Adrenal gland (tissue), 9 donors: ENCODE measurements at regions not wholly inside any gene's neighbourhood (a gene's known extent, or its start where the extent isn't known, plus 50 kb on each side); places are given as distances from the start of the nearest gene placed in this dataset.

Experiments used
- DNase-seq, 7 donors: peaks; one replicate each; pipeline ENCODE4 v3.0.0-alpha.2; 2019 to 2020
- H3K27ac ChIP-seq, 5 donors: fragments of 200-600 bp; sonication (generic) in 4 of 5; 1 replicate in 3 of 5; 2 replicates in 2 of 5; pipeline versions ENCODE4 v1.5.1 to v1.8.0; 2016 to 2020; ENCODE audit warnings: mild to moderate bottlenecking in 1 of 5
- H3K27me3 ChIP-seq: fragments of 200-600 bp; 2 replicates; pipeline ENCODE4 v1.8.0; 2021
- H3K36me3 ChIP-seq, 2 donors: fragments of 200-600 bp; replicated peaks in 1 of 2; 1 replicate in 1 of 2; 2 replicates in 1 of 2; pipeline versions ENCODE4 v1.5.1 to v1.8.0; 2018 to 2022
- H3K4me1 ChIP-seq, 2 donors: fragments of 200-600 bp; replicated peaks in 1 of 2; 1 replicate in 1 of 2; 2 replicates in 1 of 2; pipeline versions ENCODE4 v1.5.1 to v1.8.0; 2018 to 2021
- H3K4me3 ChIP-seq, 4 donors: fragments of 200-600 bp; sonication (generic) in 3 of 4; one replicate each; pipeline ENCODE4 v1.5.1; 2016 to 2018
- H3K9me3 ChIP-seq, 3 donors: fragments of 200-600 bp; sonication (generic) in 1 of 3; replicated peaks in 1 of 3; 1 replicate in 2 of 3; 2 replicates in 1 of 3; pipeline versions ENCODE4 v1.5.1 to v1.8.0; 2016 to 2021
- POLR2A ChIP-seq, 2 donors: fragments of 450-650 bp; IDR thresholded peaks; one replicate each; pipeline ENCODE4 v1.6.1; 2017; ENCODE audit warnings: antibody characterized with exemption in 2 of 2, mild to moderate bottlenecking in 2 of 2, moderate library complexity in 1 of 2
- WGBS, 4 donors: extraction: QIAGEN DNeasy Blood & Tissue Kit in 2 of 4; methylation state at CpG; one replicate each; pipeline versions ENCODE4 v1.1.5 to v1.1.7; 2013 to 2017; 5-methylcytosine and 5-hydroxymethylcytosine counted together
- intact Hi-C, 2 donors: fragments of 100-400 bp; cut with DNase I; formaldehyde crosslinking; loops; one replicate each; pipeline versions ENCODE4 v1.14.1 to v1.15.0; 2022 to 2023
- TF ChIP-seq, protein P1 (sequence below), 6 experiments: fragments of 450-650 bp in 4 of 6; fragments of 200-600 bp in 2 of 6; sonication (generic) in 1 of 6; IDR thresholded peaks; 1 replicate in 5 of 6; 2 replicates in 1 of 6; pipeline versions ENCODE4 v1.5.1 to v1.8.0; 2016 to 2021; ENCODE audit warnings: antibody characterized with exemption in 6 of 6, mild to moderate bottlenecking in 2 of 6, moderate library complexity in 1 of 6
- donor health status: healthy with polysubstance abuse.
- donor health status: Bipolar disorder and iron deficiency.
- donor health status: DM: yes; HTN: yes; CAD: no.
- donor health status: DM: no; HTN: no; CAD: no.
- donor health status: DM: no; HTN: no; CAD: no.

GRCh38 chr6:120260636-120261035 lies 911.1 kb upstream of the MAN1A1 start:
- H3K27ac ChIP-seq = no peak overlapping the region
- no peaks in the 10 kb centered on the region for H3K27me3 ChIP-seq
- H3K4me3 ChIP-seq = no peak overlapping the region
- no peaks in the 10 kb centered on the region for H3K9me3 ChIP-seq
- TF ChIP-seq, protein P1, sequence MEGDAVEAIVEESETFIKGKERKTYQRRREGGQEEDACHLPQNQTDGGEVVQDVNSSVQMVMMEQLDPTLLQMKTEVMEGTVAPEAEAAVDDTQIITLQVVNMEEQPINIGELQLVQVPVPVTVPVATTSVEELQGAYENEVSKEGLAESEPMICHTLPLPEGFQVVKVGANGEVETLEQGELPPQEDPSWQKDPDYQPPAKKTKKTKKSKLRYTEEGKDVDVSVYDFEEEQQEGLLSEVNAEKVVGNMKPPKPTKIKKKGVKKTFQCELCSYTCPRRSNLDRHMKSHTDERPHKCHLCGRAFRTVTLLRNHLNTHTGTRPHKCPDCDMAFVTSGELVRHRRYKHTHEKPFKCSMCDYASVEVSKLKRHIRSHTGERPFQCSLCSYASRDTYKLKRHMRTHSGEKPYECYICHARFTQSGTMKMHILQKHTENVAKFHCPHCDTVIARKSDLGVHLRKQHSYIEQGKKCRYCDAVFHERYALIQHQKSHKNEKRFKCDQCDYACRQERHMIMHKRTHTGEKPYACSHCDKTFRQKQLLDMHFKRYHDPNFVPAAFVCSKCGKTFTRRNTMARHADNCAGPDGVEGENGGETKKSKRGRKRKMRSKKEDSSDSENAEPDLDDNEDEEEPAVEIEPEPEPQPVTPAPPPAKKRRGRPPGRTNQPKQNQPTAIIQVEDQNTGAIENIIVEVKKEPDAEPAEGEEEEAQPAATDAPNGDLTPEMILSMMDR (IDR thresholded peaks at IDR 0.05) = no peak
- TF ChIP-seq POLR2A (IDR thresholded peaks at IDR 0.05) = no peak
- intact Hi-C loops = no loop called here
- 64 to 71% (median 69%) methylated on average over 2 of the region's 2 CpGs for WGBS, 4 donors
- no peak for DNase-seq
- no peaks in the 10 kb centered on the region for H3K36me3 ChIP-seq
- H3K4me1 ChIP-seq = no peaks in the 10 kb centered on the region

- Histone ChIP-seq H3K4me3 (no peak overlapping the region), H3K9me3 (peaks cover 0 to 3% (median 0%) of the 10 kb centered on the region in 3 donors), H3K4me1 (no peaks in the 10 kb centered on the region), H3K27ac (no peak overlapping the region), H3K36me3 (no peaks in the 10 kb centered on the region), H3K27me3 (no peaks in the 10 kb centered on the region)
- no peak for DNase-seq
- no peak for TF ChIP-seq POLR2A (IDR thresholded peaks at IDR 0.05)
- TF ChIP-seq, protein P1 (IDR thresholded peaks at IDR 0.05) = no peak
- 89 to 97% (median 93%) methylated on average over 4 of the region's 4 CpGs for WGBS, 4 donors
- intact Hi-C loops = no loop called here
Measured at GRCh38 chr6:120254651-120255050, 905.1 kb upstream of the MAN1A1 start.

- no peak overlapping the region for H3K4me3 ChIP-seq
- no peak overlapping the region for H3K27ac ChIP-seq
- no peak for TF ChIP-seq POLR2A (IDR thresholded peaks at IDR 0.05)
- TF ChIP-seq, protein P1 (IDR thresholded peaks at IDR 0.05) = no peak
- no peaks in the 10 kb centered on the region for H3K36me3 ChIP-seq
- no peaks in the 10 kb centered on the region for H3K27me3 ChIP-seq
- WGBS, 4 donors = 83 to 85% (median 84%) methylated on average over 3 of the region's 3 CpGs
- peaks cover 0 to 3% (median 0%) of the 10 kb centered on the region in 3 donors for H3K9me3 ChIP-seq
- intact Hi-C loops = no loop called here
- no peaks in the 10 kb centered on the region for H3K4me1 ChIP-seq
- no peak for DNase-seq
Measured at GRCh38 chr6:120248451-120248850, 898.9 kb upstream of the MAN1A1 start.

DNA sequence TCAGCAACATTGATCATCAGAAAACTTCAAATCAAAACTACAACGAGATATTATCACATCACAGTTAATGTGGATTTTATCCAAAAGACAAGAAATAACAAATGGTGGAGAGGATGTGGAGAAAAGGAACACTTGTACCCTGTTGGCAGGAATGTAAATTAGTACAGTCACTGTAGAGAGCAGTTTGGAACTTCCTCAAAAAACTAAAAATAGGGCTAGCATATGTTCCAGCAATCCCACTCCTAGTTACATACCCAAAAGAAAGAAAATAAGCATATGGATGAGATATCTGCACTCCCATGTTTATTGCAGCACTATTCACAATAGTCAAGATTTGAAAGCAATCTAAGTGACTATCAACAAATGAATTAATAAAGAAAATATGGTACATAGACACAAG lies 887.7 kb upstream of the MAN1A1 start:
- no peak for DNase-seq
- H3K4me1 ChIP-seq = no peaks in the 10 kb centered on the region
- intact Hi-C loops = loop anchor here in 1 of 2 donors (2.0 kb wide), 1 partner anchor 14 kb away; no protein-coding TSS in a partner anchor
- H3K27ac ChIP-seq = no peak overlapping the region
- WGBS, 4 donors = 37 to 51% (median 46%) methylated on average over 1 of the region's 1 CpG
- no peaks in the 10 kb centered on the region for H3K27me3 ChIP-seq
- no peaks in the 10 kb centered on the region for H3K36me3 ChIP-seq
- no peaks in the 10 kb centered on the region for H3K9me3 ChIP-seq
- no peak overlapping the region for H3K4me3 ChIP-seq
- TF ChIP-seq, protein P1 (IDR thresholded peaks at IDR 0.05) = no peak
- no peak for TF ChIP-seq POLR2A (IDR thresholded peaks at IDR 0.05)
